Gastrocnemius medialis (tissue), 4 donors: ENCODE measurements at regions not wholly inside any gene's neighbourhood (a gene's known extent, or its start where the extent isn't known, plus 50 kb on each side); places are given as distances from the start of the nearest gene placed in this dataset.

Experiments used
- POLR2A ChIP-seq, 2 donors: fragments of 450-650 bp; IDR thresholded peaks; one replicate each; pipeline ENCODE4 v1.6.1; 2017; ENCODE audit warnings: antibody characterized with exemption in 2 of 2, mild to moderate bottlenecking in 2 of 2, moderate library complexity in 2 of 2
- TF ChIP-seq, protein P1 (sequence below), 5 experiments: fragments of 450-650 bp in 3 of 5; fragments of 200-600 bp in 2 of 5; sonication (generic) in 2 of 5; IDR thresholded peaks in 4 of 5; conservative IDR thresholded peaks in 1 of 5; 1 replicate in 4 of 5; 2 replicates in 1 of 5; pipeline ENCODE4 v1.5.1; 2016 to 2019; ENCODE audit warnings: antibody characterized with exemption in 5 of 5, mild to moderate bottlenecking in 3 of 5, moderate library complexity in 3 of 5

GRCh38 chr2:236777408-236777807 lies 207.8 kb downstream of the ACKR3 start:
- TF ChIP-seq, protein P1, sequence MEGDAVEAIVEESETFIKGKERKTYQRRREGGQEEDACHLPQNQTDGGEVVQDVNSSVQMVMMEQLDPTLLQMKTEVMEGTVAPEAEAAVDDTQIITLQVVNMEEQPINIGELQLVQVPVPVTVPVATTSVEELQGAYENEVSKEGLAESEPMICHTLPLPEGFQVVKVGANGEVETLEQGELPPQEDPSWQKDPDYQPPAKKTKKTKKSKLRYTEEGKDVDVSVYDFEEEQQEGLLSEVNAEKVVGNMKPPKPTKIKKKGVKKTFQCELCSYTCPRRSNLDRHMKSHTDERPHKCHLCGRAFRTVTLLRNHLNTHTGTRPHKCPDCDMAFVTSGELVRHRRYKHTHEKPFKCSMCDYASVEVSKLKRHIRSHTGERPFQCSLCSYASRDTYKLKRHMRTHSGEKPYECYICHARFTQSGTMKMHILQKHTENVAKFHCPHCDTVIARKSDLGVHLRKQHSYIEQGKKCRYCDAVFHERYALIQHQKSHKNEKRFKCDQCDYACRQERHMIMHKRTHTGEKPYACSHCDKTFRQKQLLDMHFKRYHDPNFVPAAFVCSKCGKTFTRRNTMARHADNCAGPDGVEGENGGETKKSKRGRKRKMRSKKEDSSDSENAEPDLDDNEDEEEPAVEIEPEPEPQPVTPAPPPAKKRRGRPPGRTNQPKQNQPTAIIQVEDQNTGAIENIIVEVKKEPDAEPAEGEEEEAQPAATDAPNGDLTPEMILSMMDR (IDR thresholded peaks at IDR 0.05 in 4 of 5, conservative IDR thresholded peaks at IDR 0.05 in 1 of 5): no peak
- no peak for TF ChIP-seq POLR2A (IDR thresholded peaks at IDR 0.05)
